ENCODE measurements at regions not wholly inside any gene's neighbourhood (a gene's known extent, or its start where the extent isn't known, plus 50 kb on each side); places are given as distances from the start of the nearest gene placed in this dataset.

DNA sequence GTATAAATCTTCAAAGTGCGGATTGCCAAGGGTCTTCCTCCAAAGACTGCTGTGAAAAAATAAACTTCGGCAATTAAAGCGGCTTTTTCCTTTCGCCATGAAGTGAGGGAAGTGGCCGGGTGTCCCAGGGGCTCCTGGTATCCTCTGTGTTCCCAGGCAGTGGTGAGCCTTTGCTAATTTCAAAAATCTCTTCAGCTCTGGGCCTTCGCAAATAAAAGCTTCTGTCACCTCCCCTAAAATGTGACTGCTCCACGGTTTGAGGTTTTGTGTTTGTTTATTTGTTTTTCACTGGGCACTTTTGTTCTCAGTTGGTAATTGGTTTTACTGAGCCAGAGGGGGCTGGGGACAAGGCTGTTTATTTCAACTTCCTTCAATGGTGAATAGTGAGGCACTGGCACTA, 270.1 kb upstream of the POU3F3 start:
- peak overlapping the region; percentile 70; the same call in 1 of the 2 replicates for H2AFZ ChIP-seq (ENCODE audit: low read length)
- H2BK5ac ChIP-seq (ENCODE audit: low read depth, low read length), result no peak overlapping the region
- H3K27ac ChIP-seq (ENCODE audit: low read depth, low read length), result no peak overlapping the region
- no peak overlapping the region for H3K14ac ChIP-seq (ENCODE audit: insufficient read length)
- H4K20me1 ChIP-seq (replicated peaks in 1 of 2; ENCODE audit: control insufficient read depth in 1 of 2, insufficient read depth in 2 of 2, low read length in 2 of 2), result no peaks in the 10 kb centered on the region
- no peak overlapping the region for H3K23ac ChIP-seq (ENCODE audit: insufficient read length)
- H3K4me1 ChIP-seq (replicated peaks in 1 of 4; ENCODE audit: control insufficient read depth in 3 of 4, insufficient read depth in 4 of 4, low read length in 3 of 4), result peaks cover 0 to 3% (median 0%) of the 10 kb centered on the region in 4 experiments; a peak in 4 of 7 replicates
- no peak overlapping the region for H2BK12ac ChIP-seq (ENCODE audit: low read depth, low read length)
- WGBS, 2 experiments (ENCODE audit: extremely low coverage in 1 of 2, insufficient coverage in 1 of 2, insufficient read length in 1 of 2, insufficient replicate concordance in 2 of 2, low coverage in 1 of 2, low lambda C conversion rate in 2 of 2, missing lambda C conversion rate in 1 of 2), result 76% methylated on average over 7 of the region's 7 CpGs; no CpG with 5 or more reads in 1 of the 2 experiments
- H3K79me1 ChIP-seq (ENCODE audit: low read depth, low read length), result no peaks in the 10 kb centered on the region
- no peaks in the 10 kb centered on the region for H3K36me3 ChIP-seq (ENCODE audit: control insufficient read depth in 2 of 4, insufficient read depth in 4 of 4, low read length in 3 of 4)
- no peak overlapping the region for H4K91ac ChIP-seq (replicated peaks; ENCODE audit: insufficient read length, low read length)
- no peak overlapping the region; a peak in 1 of 4 replicates for H3K4me2 ChIP-seq (ENCODE audit: insufficient read depth in 1 of 2, low read depth in 2 of 2, low read length in 2 of 2)
- no peak overlapping the region for H3K4me3 ChIP-seq (ENCODE audit: extremely low read depth in 1 of 4, insufficient read depth in 2 of 4, low read depth in 3 of 4, low read length in 4 of 4)
- H3K9me3 ChIP-seq (ENCODE audit: insufficient read depth in 2 of 2, low read depth in 1 of 2, low read length in 1 of 2), result no peaks in the 10 kb centered on the region
- ChIA-PET CTCF (ENCODE audit: partially characterized antibody) (interaction anchor here (0.6 kb wide), 1 partner anchor 144 kb away, joined by 3 read pairs; no protein-coding TSS in a partner anchor), POLR2A (ENCODE audit: partially characterized antibody) (no interaction called here)
- H3K4ac ChIP-seq (replicated peaks; ENCODE audit: insufficient read length, low read depth, low read length), result no peak overlapping the region
- no peak overlapping the region for H2AK5ac ChIP-seq (ENCODE audit: low read depth, low read length)
- no peak overlapping the region for H4K5ac ChIP-seq (ENCODE audit: insufficient read length, low read depth, low read length)
- no peak overlapping the region for H2BK15ac ChIP-seq (ENCODE audit: low read length)
- H3K56ac ChIP-seq (replicated peaks; ENCODE audit: insufficient read length, low read depth, low read length), result no peak overlapping the region
- H2BK20ac ChIP-seq (ENCODE audit: low read length), result no peak overlapping the region
- no peaks in the 10 kb centered on the region for H3K23me2 ChIP-seq (ENCODE audit: low read depth, low read length)
- no peak overlapping the region for H3K18ac ChIP-seq (ENCODE audit: extremely low read depth, low read length)
- no peak overlapping the region for H4K8ac ChIP-seq (ENCODE audit: extremely low read depth, insufficient read depth, low read length)
- H3K9ac ChIP-seq (replicated peaks in 1 of 4; ENCODE audit: extremely low read depth in 1 of 4, low read depth in 3 of 4, low read length in 3 of 4), result no peak overlapping the region
- DNase-seq (ENCODE audit: low read depth in 1 of 2, low spot score in 2 of 2) (no peak), FAIRE-seq (no peak)
- H3K79me2 ChIP-seq (ENCODE audit: control insufficient read depth in 1 of 2, insufficient read depth in 2 of 2, low read length in 2 of 2), result no peaks in the 10 kb centered on the region
- no peaks in the 10 kb centered on the region for H3K27me3 ChIP-seq (replicated peaks in 1 of 4; ENCODE audit: control insufficient read depth in 3 of 4, extremely low read depth in 1 of 4, insufficient read depth in 3 of 4, low read length in 3 of 4)
- H2BK120ac ChIP-seq (replicated peaks; ENCODE audit: low read depth, low read length), result no peak overlapping the region
- TF ChIP-seq CTBP2 (IDR thresholded peaks at IDR 0.05; ENCODE audit: borderline replicate concordance, insufficient read depth, insufficient read length, low read length) (no peak), SUZ12 (IDR thresholded peaks at IDR 0.05; ENCODE audit: low read length) (no peak), KDM1A (IDR thresholded peaks at IDR 0.05; ENCODE audit: borderline replicate concordance, low read length) (no peak), CHD1 (IDR thresholded peaks at IDR 0.05; ENCODE audit: low read depth, low read length) (no peak)

All from H1 (cell line).